ENCODE measurements at regions not wholly inside any gene's neighbourhood (a gene's known extent, or its start where the extent isn't known, plus 50 kb on each side); places are given as distances from the start of the nearest gene placed in this dataset.

DNA sequence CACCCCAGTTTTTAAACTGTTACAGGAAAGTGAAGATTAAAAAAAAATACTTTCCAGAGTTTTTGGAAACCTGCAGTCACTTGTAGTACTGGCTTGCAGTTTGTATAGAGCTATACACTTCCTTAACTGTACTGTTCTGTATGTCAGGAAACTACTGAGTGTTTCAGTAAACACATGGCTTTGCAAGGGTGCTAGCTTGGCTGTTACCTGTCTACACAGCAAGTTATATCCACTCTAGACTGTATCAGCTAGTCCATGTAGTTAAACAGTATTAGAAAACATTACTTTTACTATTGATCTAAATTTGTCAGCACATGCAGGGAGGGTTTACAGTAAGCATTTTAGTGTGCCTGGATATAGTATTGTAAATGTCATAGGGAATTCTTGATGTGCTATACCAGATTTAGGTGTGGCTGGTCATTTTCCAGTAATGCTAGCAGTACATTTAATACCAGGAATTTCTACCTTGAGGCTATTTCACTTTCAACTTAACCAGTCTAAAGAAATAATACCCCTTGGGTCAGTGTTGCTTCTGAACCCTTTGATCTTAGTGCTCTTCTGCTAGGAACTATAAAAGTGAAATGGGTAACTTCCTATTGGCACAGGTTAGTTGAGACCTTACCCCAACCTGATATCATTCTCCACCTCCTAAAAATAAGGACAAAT, 192.3 kb upstream of the ANKRD50 start:
- peak in 1 of 2 experiments; percentile 6 for DNase-seq (ENCODE audit: low read depth in 1 of 2, low spot score in 1 of 2)
- in situ Hi-C loops (cut with HindIII; ENCODE audit: low pct_unique_long_range_greater_than_20kb, low sequenced_read_pairs): no loop called here
- no peak for TF ChIP-seq JUND (IDR thresholded peaks at IDR 0.05; ENCODE audit: low read depth)

DNA sequence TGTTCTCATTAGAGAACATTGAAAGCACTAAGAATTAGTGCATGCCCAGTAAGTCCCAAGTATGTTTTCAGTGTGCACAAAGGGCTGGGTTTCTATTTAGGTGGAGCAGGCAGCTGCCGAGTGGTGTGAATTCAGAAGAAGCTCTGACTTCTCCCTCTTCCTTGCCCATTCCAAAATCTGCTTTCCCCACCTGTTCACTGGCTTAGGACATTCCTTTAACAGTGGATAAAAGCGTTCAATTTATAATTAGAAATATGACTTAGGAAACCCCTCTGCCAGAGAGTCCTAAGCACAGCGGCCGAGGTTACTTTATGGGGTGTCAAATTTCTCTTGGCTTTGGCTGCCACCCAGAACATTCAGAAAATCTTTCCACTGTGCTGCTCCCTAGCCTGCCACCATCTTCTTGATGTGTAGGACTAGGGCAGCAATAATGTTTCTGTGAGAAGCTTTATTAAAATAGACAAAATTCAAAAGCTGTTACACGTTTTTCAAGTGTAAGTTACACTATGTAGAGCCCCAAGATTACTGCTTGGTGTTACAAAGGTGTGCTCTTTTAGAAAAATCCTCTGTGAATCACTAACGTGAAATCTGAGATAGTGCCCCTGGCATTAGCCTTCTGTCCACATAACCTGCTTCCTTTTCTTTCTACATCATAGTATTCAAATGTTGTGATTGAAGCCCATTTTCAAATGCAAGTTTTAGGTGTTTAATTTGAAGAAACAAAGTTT, 191.6 kb upstream of the ANKRD50 start:
- DNase-seq (ENCODE audit: low read depth in 1 of 2, low spot score in 1 of 2): peak in 1 of 2 experiments; percentile 73
- TF ChIP-seq JUND (IDR thresholded peaks at IDR 0.05; ENCODE audit: low read depth): no peak
- in situ Hi-C loops (cut with HindIII; ENCODE audit: low pct_unique_long_range_greater_than_20kb, low sequenced_read_pairs): no loop called here

DNA sequence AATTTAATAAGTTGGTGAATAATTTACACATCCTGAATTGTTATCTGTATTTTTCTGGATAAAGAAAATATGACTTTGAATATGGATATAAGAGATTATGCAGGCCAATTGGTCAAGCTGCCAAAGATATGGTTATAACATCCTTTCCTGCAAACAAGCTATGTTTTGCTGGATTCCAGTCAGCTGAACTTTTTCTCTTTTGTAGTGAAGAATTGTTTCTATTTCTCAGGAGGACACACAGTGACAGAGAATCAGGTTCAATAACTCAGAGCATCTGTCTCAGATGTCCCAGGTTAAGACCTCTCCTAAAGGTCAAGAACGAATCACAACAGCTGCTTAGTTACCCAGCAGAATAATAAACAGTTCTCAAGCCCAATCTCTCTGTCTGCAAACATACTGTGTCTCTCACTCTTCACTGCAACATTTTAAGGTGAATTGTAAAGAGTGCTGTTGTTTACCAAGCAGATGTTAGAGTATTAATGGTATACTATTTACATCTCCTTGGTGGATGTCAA, 189.5 kb upstream of the ANKRD50 start:
- DNase-seq (ENCODE audit: low read depth in 1 of 2, low spot score in 1 of 2): no peak
- TF ChIP-seq JUND (IDR thresholded peaks at IDR 0.05; ENCODE audit: low read depth): no peak

GRCh38 chr4:124899997-124900396, 187.5 kb upstream of the ANKRD50 start:
- no peak for DNase-seq (ENCODE audit: low read depth in 1 of 2, low spot score in 1 of 2)
- TF ChIP-seq JUND (IDR thresholded peaks at IDR 0.05; ENCODE audit: low read depth): no peak
- in situ Hi-C loops (cut with HindIII; ENCODE audit: low pct_unique_long_range_greater_than_20kb, low sequenced_read_pairs): no loop called here

More for the DNA sequence above, 189.5 kb upstream of the ANKRD50 start:
- in situ Hi-C loops (cut with HindIII; ENCODE audit: low pct_unique_long_range_greater_than_20kb, low sequenced_read_pairs): no loop called here

- DNase-seq (ENCODE audit: low read depth in 1 of 2, low spot score in 1 of 2): no peak
- in situ Hi-C loops (cut with HindIII; ENCODE audit: low pct_unique_long_range_greater_than_20kb, low sequenced_read_pairs): no loop called here
- no peak for TF ChIP-seq JUND (IDR thresholded peaks at IDR 0.05; ENCODE audit: low read depth)
These were observed 178.0 kb upstream of the ANKRD50 start for GRCh38 chr4:124890522-124890921.

GRCh38 chr4:124887739-124888138, 175.2 kb upstream of the ANKRD50 start:
- no peak for DNase-seq (ENCODE audit: low read depth in 1 of 2, low spot score in 1 of 2)
- in situ Hi-C loops (cut with HindIII; ENCODE audit: low pct_unique_long_range_greater_than_20kb, low sequenced_read_pairs): no loop called here
- no peak for TF ChIP-seq JUND (IDR thresholded peaks at IDR 0.05; ENCODE audit: low read depth)

GRCh38 chr4:124884316-124884715, 171.8 kb upstream of the ANKRD50 start:
- in situ Hi-C loops (cut with HindIII; ENCODE audit: low pct_unique_long_range_greater_than_20kb, low sequenced_read_pairs): no loop called here
- TF ChIP-seq JUND (IDR thresholded peaks at IDR 0.05; ENCODE audit: low read depth): no peak
- DNase-seq (ENCODE audit: low read depth in 1 of 2, low spot score in 1 of 2): no peak

DNA sequence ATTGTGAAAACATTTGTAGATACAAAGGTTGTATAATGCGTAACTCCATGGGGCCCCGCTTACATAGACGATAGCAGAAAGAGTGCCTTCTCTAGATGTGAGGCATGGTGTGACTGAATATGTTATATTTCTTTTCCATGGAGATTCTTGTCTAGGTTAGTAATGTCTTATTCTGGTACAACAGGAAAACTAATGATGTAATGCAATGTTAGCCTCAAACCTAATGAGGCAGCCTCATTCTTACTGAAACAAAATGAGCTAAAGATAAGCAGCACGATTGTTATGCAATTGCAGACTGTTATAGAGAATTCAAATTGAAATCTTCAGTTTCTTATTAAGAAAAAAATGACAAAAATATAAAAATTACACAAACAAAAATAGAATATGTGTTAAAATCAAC, 171.1 kb upstream of the ANKRD50 start:
- DNase-seq (ENCODE audit: low read depth in 1 of 2, low spot score in 1 of 2): no peak
- in situ Hi-C loops (cut with HindIII; ENCODE audit: low pct_unique_long_range_greater_than_20kb, low sequenced_read_pairs): no loop called here
- TF ChIP-seq JUND (IDR thresholded peaks at IDR 0.05; ENCODE audit: low read depth): no peak

DNA sequence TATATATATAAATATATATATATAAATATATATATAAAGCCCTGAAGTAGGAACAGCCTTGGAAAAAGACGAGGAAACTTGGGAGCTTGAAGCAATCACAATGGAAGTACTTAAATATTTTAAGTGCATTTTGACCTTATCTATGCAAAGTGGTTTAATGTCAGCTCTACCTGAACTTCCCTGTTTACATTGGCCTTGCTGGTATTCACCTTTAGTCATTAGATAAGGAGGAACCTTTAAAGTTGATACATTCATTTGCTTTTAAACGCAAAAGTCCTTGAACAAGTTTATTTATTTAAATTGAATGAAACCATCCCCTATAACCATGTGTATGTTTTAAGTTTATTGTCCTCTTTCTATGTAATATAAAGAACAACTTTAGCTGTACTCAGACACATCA, 166.7 kb upstream of the ANKRD50 start:
- no peak for TF ChIP-seq JUND (IDR thresholded peaks at IDR 0.05; ENCODE audit: low read depth)
- in situ Hi-C loops (cut with HindIII; ENCODE audit: low pct_unique_long_range_greater_than_20kb, low sequenced_read_pairs): no loop called here
- no peak for DNase-seq (ENCODE audit: low read depth in 1 of 2, low spot score in 1 of 2)

DNA sequence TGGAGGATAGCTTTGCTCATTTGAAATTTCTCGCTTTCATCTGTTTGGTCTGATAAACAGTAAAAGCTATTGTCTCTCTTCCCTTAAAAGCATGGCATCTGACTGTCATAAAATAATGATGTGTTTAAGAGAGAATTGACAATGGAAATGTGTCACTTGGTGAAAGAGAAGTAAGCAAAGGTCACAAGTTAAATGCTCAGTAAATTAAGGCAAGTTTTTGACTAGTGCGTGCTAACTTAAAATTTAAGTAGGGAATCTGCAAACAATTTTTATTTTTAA, 161.6 kb upstream of the ANKRD50 start:
- no peak for DNase-seq (ENCODE audit: low read depth in 1 of 2, low spot score in 1 of 2)
- TF ChIP-seq JUND (IDR thresholded peaks at IDR 0.05; ENCODE audit: low read depth): no peak
- in situ Hi-C loops (cut with HindIII; ENCODE audit: low pct_unique_long_range_greater_than_20kb, low sequenced_read_pairs): no loop called here

GRCh38 chr4:124873361-124874171, 161.0 kb upstream of the ANKRD50 start:
- in situ Hi-C loops (cut with HindIII; ENCODE audit: low pct_unique_long_range_greater_than_20kb, low sequenced_read_pairs): no loop called here
- no peak for DNase-seq (ENCODE audit: low read depth in 1 of 2, low spot score in 1 of 2)
- TF ChIP-seq JUND (IDR thresholded peaks at IDR 0.05; ENCODE audit: low read depth): no peak

- in situ Hi-C loops (cut with HindIII; ENCODE audit: low pct_unique_long_range_greater_than_20kb, low sequenced_read_pairs): no loop called here
These were observed 160.1 kb upstream of the ANKRD50 start for GRCh38 chr4:124872659-124873058.

More at GRCh38 chr4:124872659-124873058, 160.1 kb upstream of the ANKRD50 start:
- DNase-seq (ENCODE audit: low read depth in 1 of 2, low spot score in 1 of 2): no peak
- TF ChIP-seq JUND (IDR thresholded peaks at IDR 0.05; ENCODE audit: low read depth): no peak

Measured in T47D (cell line).